Aorta (tissue), 5 donors: ENCODE measurements at regions not wholly inside any gene's neighbourhood (a gene's known extent, or its start where the extent isn't known, plus 50 kb on each side); places are given as distances from the start of the nearest gene placed in this dataset.
A peak's percentile ranks its signal among the peaks of the same experiment; 100 is the strongest.

Experiments used
- ATAC-seq: fragments of 200-7000 bp; cut with Tn5 transposase; one replicate; pipeline ENCODE4 v1.9.1; 2022; ENCODE audit warnings: moderate library complexity; ENCODE audit not compliant: low FRiP score
- DNase-seq, 2 donors: peaks; one replicate each; pipeline ENCODE4 v3.0.0-alpha.2; 2020
- H3K27ac ChIP-seq, 2 donors: one replicate each; pipeline ENCODE4 v1.5.1; 2013; ENCODE audit warnings: low read length in 2 of 2, mild to moderate bottlenecking in 2 of 2, moderate library complexity in 2 of 2, control low read depth in 1 of 2, inconsistent platforms in 1 of 2, low read depth in 1 of 2
- H3K27me3 ChIP-seq, 2 donors: one replicate each; pipeline ENCODE4 v1.6.1; 2013; ENCODE audit warnings: control low read depth in 1 of 2, low read length in 1 of 2, mild to moderate bottlenecking in 1 of 2, moderate library complexity in 1 of 2; ENCODE audit not compliant: insufficient read depth in 2 of 2, control insufficient read depth in 1 of 2
- H3K36me3 ChIP-seq, 2 donors: one replicate each; pipeline ENCODE4 v1.6.1; 2013; ENCODE audit warnings: control low read depth in 1 of 2, low read length in 1 of 2, mild to moderate bottlenecking in 1 of 2; ENCODE audit not compliant: insufficient read depth in 2 of 2, control insufficient read depth in 1 of 2
- H3K4me1 ChIP-seq, 2 donors: one replicate each; pipeline ENCODE4 v1.6.1; 2013; ENCODE audit warnings: low read length in 2 of 2, control low read depth in 1 of 2, mild to moderate bottlenecking in 1 of 2, moderate library complexity in 1 of 2; ENCODE audit not compliant: insufficient read depth in 2 of 2, control insufficient read depth in 1 of 2
- H3K4me3 ChIP-seq, 2 donors: one replicate each; pipeline ENCODE4 v1.5.1; 2013; ENCODE audit warnings: low read length in 2 of 2, control low read depth in 1 of 2, mild to moderate bottlenecking in 1 of 2
- H3K9me3 ChIP-seq: one replicate; pipeline ENCODE4 v1.6.1; 2013; ENCODE audit warnings: mild to moderate bottlenecking, low read length; ENCODE audit not compliant: control insufficient read depth
- WGBS, 2 donors: extraction: QIAGEN DNeasy Blood & Tissue Kit; methylation state at CpG; one replicate each; pipeline ENCODE4 v1.1.7; 2013; 5-methylcytosine and 5-hydroxymethylcytosine counted together
- intact Hi-C, 2 donors: fragments of 100-400 bp; cut with DNase I; formaldehyde crosslinking; loops; one replicate each; pipeline versions ENCODE4 v1.14.2 to v1.15.0; 2022
- donor health status: healthy with polysubstance abuse.
- donor health status: Bipolar disorder and iron deficiency.
- donor health status: DM: no; HTN: no; CAD: no.
- donor health status: DM: no; HTN: no; CAD: no.
- donor health status: DM: yes; HTN: yes; CAD: no.

DNA sequence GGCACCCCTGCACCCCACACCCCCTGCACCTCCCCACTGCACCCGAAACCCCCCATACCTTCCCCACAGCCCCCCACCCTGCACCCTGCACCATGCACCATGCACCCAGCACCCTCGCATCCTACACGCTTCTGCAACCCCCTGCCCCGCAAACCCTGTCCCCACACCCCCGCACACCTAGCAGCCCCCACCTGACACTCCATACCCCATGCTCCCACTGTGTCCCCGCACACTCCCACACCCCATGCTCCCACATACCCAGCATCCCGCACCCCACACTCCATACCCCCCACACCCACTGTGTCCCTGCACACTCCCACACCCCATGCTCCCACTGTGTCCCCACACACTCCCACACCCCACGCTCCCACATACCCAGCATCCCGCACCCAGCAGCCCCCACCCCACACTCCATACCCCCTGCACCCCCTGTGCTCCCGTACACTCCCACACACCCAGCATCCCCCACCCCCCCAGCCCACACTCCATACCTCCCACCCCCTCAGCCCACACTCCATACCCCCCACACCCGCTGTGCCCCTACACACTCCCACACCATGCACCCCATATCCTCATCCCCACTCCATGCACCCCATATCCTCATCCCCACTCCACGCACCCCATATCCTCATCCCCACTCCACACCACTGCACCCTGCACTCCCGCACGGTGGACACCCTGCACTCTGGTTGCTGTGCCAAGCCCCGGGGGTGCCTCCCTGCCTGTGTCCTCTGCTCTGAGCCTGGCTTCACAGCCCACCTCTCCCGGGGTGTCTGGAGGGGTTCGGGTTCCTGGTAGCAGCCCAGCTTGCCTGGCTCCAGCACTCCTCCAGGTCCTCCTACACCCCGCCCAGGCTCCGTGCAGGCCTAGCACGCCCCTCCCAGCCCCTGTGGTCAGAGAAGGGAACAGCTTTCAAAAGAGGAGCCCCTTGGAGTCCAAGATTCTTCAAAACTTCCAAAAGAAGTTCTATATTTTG is 93.9 kb upstream of the CTDP1 start:
- no peaks in the 10 kb centered on the region for H3K9me3 ChIP-seq
- ATAC-seq (no peak), DNase-seq (peak; percentile 43 to 57)
- H3K4me1 ChIP-seq = no peaks in the 10 kb centered on the region
- intact Hi-C loops = loop anchor here (5.0 kb wide), 3 partner anchors 52 to 198 kb away; no protein-coding TSS in a partner anchor
- H3K4me3 ChIP-seq = no peak overlapping the region
- WGBS, 2 donors = 94 to 95% methylated on average over 20 of the region's 20 CpGs
- no peaks in the 10 kb centered on the region for H3K27me3 ChIP-seq
- no peaks in the 10 kb centered on the region for H3K36me3 ChIP-seq
- H3K27ac ChIP-seq = no peak overlapping the region

DNA sequence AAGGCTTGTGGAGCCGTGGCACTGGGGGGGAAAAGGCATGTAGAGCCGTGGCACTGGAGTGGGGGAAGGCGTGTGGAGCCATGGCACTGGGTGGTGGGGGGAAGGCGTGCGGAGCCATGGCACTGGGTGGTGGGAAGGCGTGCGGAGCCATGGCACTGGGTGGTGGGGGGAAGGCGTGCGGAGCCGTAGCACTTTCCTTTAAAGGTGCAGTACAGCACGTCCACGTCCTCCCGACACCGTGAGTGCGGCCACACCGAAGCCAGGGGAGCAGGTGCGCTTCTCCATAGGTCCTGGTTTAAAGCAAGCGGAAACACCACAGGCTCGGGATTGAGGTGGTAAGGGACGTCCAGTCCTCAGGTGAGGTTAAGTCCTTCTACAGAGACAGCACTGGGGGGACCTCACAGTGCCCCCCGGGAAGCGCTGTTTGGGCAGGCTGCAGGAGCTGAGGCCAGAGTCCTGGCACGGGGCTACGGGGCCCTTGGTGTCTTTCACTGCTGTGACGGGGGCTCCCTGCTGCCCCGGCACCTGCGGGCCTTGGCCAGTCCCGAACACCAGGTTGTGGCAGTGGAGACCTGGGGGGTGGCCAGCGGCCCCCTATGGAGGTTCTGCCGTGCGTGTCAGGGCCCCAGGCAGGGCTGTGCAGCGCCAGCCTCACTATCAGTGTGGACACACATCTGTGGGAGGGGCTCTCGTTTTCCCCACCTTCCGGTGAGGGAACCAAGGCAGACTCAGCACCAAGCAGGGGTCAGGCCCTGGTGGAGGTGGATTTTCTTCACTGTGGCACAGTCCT is 93.0 kb upstream of the CTDP1 start:
- Histone ChIP-seq H3K9me3 (no peaks in the 10 kb centered on the region), H3K4me3 (no peak overlapping the region), H3K27ac (peak overlapping the region in 1 of 2 donors; percentile 98), H3K4me1 (no peaks in the 10 kb centered on the region), H3K36me3 (no peaks in the 10 kb centered on the region), H3K27me3 (no peaks in the 10 kb centered on the region)
- ATAC-seq (no peak), DNase-seq (peak; percentile 42 to 68)
- WGBS, 2 donors = 93 to 96% methylated on average over 34 of the region's 34 CpGs
- intact Hi-C loops = loop anchor here (5.0 kb wide), 3 partner anchors 51 to 199 kb away; no protein-coding TSS in a partner anchor

DNA sequence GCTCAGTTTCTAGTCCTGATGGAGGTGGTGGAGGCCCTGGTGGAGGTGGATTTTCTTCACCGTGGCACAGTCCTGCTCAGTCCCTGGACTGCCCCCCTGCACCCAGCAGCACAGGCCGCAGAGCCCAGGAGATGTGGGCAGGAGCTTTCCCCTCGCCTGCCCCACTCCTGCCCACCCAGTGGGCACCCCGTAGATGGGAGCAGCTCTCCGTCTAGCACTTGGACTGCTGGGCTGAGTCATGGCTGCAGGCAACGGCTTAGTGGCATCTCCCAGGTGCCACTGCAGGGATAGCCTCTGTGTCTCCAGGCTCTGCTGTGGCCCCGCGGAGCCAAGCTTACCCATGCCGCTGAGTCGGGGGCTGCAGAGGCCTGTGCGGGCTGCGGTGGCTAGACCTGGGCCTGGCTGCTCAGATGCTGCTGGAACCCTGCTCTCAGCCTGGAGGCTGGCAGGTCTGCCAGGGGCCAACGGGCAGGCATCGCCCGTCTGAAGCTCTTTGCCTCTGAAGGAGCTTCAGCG is 92.3 kb upstream of the CTDP1 start:
- 50 to 56% methylated on average over 16 of the region's 16 CpGs for WGBS, 2 donors
- no peaks in the 10 kb centered on the region for H3K36me3 ChIP-seq
- H3K27me3 ChIP-seq = no peaks in the 10 kb centered on the region
- no peaks in the 10 kb centered on the region for H3K4me1 ChIP-seq
- H3K4me3 ChIP-seq = no peak overlapping the region
- peak overlapping the region; percentile 87 to 98 for H3K27ac ChIP-seq
- intact Hi-C loops = loop anchor here (5.0 kb wide), 3 partner anchors 50 to 200 kb away; no protein-coding TSS in a partner anchor
- DNase-seq (peak; percentile 48 to 74), ATAC-seq (no peak)
- H3K9me3 ChIP-seq = no peaks in the 10 kb centered on the region

DNA sequence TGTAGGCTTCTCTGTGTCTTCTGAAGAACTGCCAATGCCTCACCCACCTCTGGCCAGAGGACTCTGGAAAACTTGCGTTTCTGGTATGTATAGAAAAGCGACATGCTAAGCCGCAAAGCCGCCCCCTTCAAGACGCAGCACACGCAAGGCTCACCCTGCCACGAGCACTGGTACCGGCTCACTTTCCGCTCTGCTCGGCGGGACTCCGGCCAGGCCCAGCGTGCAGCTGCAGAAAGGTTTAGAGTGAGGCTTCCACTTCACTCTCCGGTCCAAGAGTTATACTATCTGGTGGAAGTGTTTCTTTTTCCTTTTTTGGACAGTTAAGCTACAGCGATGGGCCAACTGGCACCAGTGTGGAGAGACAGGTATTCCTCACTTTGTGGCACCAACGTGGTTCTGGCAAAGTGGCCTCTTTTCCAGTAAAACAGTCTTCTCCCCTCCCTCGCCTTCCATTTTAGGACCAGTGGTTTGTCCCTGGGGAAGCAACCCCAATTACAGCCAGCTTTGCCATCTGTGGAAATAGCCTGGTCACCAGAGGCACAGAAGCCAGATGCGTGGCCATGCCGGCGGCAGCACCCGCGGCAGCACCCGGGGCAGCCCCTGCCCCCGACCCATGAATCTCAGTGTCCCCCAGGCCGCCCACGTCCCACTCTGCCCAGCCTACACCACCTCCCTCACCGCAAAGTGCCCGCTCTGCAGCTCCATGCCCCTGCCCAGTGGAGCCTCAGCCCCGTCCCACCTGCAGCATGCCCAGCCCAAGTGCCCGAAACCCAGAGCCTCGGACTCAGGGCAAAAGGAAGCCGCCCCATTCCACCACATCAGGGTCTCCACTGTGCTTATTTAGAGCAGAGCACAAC is 91.6 kb upstream of the CTDP1 start:
- Histone ChIP-seq H3K4me1 (no peaks in the 10 kb centered on the region), H3K27ac (peak overlapping the region; percentile 87 to 98), H3K4me3 (no peak overlapping the region), H3K9me3 (no peaks in the 10 kb centered on the region), H3K36me3 (no peaks in the 10 kb centered on the region), H3K27me3 (no peaks in the 10 kb centered on the region)
- ATAC-seq (peak; percentile 11), DNase-seq (peak; percentile 74 to 80)
- intact Hi-C loops = loop anchor here (2.0 to 5.0 kb wide), 4 partner anchors 49 to 201 kb away; no protein-coding TSS in a partner anchor
- WGBS, 2 donors = 22 to 26% methylated on average over 31 to 32 of the region's 32 CpGs

DNA sequence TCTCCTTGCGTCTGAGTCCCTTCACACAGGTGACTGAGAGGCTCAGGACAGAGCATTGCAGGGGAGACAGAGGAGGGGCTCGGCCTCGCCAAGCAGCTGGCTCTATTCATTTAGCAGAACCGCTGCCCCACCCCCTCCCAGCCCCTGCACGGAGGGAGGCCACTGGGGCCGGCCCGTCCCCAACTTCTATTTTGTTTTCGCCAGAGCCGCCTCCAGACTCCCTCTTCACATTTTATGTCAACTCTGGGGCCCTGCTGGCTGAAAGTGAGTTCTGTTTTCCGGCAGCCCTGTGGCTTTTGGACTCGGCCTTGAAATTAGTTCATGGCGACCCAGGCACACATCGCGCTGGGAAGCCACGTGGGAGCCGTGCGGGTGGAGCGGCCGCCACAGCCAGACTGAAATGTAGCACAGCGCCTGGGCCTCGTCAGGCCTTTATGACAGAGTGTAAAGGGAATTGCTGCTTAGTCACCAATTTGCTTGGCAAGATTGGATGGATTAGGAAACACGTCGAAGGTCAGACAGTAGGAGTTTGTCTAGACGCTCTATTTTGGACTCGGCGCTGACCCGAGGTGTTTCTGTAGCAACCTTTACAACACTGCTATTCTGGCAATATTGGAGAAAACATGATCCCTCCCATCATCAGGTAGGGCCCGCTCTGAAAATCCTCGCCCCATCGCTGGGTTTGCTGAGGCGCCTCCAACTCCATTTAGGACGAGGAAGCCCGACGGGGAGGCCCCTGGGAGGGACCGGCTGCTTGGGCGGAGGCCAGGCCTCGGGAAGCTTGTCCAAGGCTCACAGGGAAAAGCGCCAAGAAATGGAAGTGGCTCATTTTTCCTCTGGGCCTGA is 90.7 kb upstream of the CTDP1 start:
- DNase-seq (peak; percentile 96 to 97), ATAC-seq (peak; percentile 93)
- no peak overlapping the region for H3K4me3 ChIP-seq
- WGBS, 2 donors = 6% methylated on average over 38 of the region's 38 CpGs
- no peaks in the 10 kb centered on the region for H3K36me3 ChIP-seq
- no peaks in the 10 kb centered on the region for H3K27me3 ChIP-seq
- intact Hi-C loops = loop anchor here (2.0 to 5.0 kb wide), 4 partner anchors 48 to 202 kb away; no protein-coding TSS in a partner anchor
- no peaks in the 10 kb centered on the region for H3K4me1 ChIP-seq
- H3K9me3 ChIP-seq = no peaks in the 10 kb centered on the region
- peak overlapping the region; percentile 87 to 98 for H3K27ac ChIP-seq

DNA sequence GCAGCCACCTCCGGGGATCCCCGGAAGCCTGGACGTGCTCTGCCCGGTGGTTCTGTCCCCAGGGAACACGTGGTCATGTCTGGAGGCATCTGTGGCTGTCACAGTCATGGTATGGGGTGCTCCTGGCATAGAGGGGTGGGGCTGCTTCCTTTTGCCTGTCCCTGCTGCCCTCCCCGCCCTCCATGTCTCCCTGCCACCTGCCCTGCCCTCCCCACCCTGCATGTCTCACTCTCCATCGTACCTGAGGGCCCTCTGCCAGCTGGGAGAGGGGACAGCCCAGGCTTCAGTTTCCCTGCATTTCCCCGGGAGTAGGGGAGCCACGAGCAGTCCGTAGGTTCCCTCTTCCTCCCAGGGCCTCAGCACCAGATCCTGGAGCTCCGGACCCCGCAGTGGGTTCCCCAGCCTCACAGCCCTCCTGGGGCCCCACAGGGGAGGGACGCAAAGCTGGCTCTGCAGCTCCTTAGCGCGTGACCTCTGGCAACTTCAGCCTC is 90.0 kb upstream of the CTDP1 start:
- no peak for ATAC-seq
- H3K27ac ChIP-seq = peak overlapping the region; percentile 68 to 81
- no peaks in the 10 kb centered on the region for H3K9me3 ChIP-seq
- H3K36me3 ChIP-seq = no peaks in the 10 kb centered on the region
- intact Hi-C loops = loop anchor here (2.0 to 5.0 kb wide), 4 partner anchors 48 to 202 kb away; no protein-coding TSS in a partner anchor
- DNase-seq = peak in 1 of 2 donors; percentile 67
- no peaks in the 10 kb centered on the region for H3K27me3 ChIP-seq
- H3K4me3 ChIP-seq = no peak overlapping the region
- no peaks in the 10 kb centered on the region for H3K4me1 ChIP-seq
- 41 to 44% methylated on average over 15 of the region's 15 CpGs for WGBS, 2 donors

DNA sequence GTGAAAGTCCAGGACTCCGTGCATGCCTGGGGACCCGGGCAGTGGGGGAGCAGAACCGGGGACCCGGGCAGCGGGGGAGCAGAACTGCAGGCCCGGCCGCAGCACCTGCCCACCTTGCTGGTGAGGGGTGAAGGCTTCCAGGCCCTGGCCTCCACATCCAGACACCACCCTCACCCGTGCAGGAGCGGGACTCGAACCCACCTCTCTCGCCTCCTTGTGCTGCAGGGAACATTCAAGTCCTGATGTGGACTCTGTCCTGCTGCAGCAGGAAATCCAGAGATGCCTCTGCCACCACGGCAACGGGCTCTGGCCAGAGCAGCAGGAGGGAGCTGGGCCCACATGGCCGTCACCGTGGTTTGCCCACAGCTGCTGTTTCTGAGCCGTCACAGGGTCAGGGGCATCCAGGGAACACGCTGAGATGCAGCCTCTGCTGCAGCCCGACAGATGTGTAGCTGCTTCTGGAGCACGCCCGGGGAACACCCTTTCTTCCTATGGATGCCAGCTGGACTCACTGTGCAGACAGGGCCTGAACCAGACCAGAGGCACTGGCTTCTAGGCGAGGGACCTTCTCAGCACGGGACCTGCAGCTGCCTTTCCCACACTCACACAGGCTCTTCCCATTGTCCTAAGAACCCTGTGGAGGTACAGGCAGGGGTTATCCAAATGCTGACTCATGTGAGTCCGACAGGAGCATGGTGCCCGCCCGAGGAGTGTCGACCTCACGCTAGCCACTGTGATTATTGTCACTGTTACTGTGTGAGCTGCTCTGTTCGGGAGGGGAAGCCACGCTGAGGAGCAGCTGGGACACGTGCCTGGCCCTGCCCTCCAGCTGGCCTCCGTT is 89.2 kb upstream of the CTDP1 start:
- DNase-seq = peak; percentile 52 to 72
- Histone ChIP-seq H3K4me1 (no peaks in the 10 kb centered on the region), H3K27me3 (no peaks in the 10 kb centered on the region), H3K36me3 (no peaks in the 10 kb centered on the region), H3K9me3 (no peaks in the 10 kb centered on the region), H3K27ac (no peak overlapping the region), H3K4me3 (no peak overlapping the region)
- intact Hi-C loops = no loop called here
- ATAC-seq = no peak
- 55 to 66% methylated on average over 31 of the region's 31 CpGs for WGBS, 2 donors
